Kidney capillary endothelial cell (primary cell): ENCODE measurements at regions not wholly inside any gene's neighbourhood (a gene's known extent, or its start where the extent isn't known, plus 50 kb on each side); places are given as distances from the start of the nearest gene placed in this dataset.
"Not testable (repeated sequence)": the region's sequence is repeated elsewhere in the genome, so short reads cannot be mapped to it uniquely, and the experiment has no call there.

ENCODE experiments used
- DNase-seq: peaks from one replicate; pipeline ENCODE4 v3.0.0-alpha.2; 2018; ENCODE audit warnings: low spot score

GRCh38 chr1:143839182-143839581, 132.6 kb downstream of the FAM72C start:
- not testable (repeated sequence) for DNase-seq

DNA sequence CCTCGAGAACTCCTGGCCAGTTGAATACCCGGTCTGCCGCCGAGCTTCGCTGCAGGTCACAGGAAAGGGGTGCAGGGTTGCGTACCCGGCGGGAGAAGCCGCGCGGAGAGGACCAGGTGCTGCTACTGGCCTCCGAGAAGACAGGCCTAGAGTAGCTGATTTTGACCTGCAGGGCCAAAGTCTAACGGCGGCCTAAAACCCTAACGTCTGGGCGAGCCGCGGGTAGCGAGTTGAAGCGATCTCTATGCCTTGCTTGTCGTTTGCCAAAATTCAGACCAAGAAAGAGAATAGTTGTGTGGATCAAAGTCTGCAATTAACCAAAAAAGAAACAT, 133.2 kb downstream of the FAM72C start:
- not testable (repeated sequence) for DNase-seq

DNA sequence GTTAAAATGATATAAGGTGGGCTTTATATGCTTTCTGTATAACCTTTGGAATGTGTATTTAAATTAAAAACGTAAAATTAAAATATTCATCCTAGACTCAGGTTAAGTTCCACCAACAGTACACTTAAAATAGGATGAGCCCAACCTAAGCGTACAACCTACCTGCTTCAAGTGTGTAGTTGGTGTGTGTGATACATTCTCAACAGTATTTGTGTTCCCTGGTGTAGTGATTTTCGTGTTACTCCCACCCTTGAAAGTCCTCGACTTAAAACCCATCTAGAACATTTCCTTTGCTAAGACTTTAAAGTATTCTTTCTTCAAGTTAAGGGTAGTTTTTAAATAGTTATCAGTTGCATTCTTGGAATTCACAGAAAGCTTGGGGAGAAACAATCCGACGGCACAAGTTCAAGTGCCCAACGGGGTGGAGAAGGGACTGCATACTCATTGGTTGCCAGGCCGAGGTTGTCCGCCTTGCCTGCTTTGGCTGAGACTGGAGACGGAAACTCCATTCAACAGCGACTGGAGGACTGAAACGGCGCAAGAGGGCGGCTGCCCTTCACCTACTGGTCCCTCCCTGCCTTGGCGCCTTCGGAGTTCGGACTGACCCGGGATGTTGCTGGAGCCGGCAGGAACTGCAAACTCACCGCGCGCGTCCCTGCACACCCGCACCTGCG, 133.7 kb downstream of the FAM72C start:
- DNase-seq, result not testable (repeated sequence)

GRCh38 chr1:143833376-143833775, 138.4 kb downstream of the FAM72C start:
- not testable (repeated sequence) for DNase-seq

DNA sequence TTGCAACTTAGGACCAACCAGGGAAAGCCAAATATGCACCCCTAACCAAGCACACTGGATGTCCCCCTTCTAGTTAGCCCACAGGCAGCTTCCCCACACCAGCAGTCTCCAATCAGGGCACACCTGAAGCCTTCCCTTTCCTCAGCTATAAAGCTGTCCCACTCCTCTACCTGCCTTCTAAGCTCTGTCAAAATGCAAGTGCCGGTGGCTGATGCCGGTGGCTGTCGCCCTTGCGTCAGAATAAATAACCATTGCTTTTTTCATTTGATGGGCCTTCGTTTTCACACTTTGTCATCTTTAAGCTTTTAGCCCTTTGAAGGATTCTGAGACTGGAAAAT, 139.4 kb downstream of the FAM72C start:
- DNase-seq, result not testable (repeated sequence)

DNA sequence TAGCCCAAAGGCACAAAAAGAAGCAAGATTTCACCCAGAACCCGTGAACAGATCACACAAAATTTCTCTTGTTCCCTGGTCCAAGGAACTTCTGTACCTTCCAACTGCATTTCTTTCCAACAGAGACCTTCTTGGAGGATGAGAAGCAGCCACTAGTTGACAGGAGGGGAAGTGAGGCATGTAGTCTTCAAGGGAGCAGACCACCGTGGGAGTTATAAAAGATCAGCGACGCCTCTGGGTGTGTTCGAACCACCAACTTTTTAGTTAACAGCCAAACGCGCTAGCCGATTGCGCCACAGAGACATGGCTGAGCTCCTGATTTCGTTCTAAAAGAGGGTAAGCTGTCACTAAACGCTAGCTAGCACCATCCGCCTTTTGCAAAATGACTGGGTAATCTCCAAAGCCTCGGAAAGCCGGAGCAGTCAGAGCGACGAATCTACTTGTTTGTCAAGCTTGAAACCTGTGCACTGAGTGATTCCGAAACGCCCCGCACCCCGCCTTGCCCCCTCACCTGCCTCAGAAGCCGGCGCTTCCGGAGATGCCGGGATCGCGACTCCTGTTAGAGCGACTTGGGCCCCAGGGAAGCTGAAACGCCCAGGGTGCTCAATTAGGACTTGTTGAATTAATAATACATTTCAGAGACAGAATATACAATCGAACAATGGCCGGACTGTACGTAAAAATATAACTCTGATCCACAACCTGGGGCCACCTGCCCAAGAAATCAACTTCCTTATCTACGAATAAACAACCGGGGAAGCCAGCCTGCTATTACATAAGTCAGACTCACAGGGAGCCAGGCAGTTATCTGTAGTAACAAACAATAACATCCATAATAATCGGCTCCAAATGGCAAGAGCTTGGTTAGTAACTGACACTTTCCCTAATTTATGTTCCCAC, 140.1 kb downstream of the FAM72C start:
- not testable (repeated sequence) for DNase-seq

DNA sequence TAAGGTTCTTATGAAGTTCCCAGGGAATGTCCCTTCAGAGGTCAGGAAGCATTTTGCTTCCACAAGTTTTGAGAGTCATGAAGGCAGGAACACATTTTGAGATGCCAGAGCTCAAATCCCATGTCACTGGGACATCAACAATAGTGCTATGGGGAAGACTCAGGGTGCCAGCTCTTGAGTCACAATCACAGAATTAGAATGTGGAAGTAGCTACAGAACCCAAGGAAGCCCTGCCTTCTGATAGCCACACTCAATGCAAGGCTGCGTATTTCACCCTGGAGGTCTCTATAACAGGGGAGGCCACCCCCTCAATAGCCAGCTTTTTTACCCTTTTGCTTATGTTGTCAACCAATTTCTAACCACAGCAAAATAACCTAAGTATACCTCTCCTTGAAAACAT, 145.6 kb downstream of the FAM72C start:
- DNase-seq, result not testable (repeated sequence)

GRCh38 chr1:143824266-143824665, 147.5 kb downstream of the FAM72C start:
- DNase-seq, result not testable (repeated sequence)

- DNase-seq, result not testable (repeated sequence)
Observed at GRCh38 chr1:143820058-143820457, 151.7 kb downstream of the FAM72C start.

DNA sequence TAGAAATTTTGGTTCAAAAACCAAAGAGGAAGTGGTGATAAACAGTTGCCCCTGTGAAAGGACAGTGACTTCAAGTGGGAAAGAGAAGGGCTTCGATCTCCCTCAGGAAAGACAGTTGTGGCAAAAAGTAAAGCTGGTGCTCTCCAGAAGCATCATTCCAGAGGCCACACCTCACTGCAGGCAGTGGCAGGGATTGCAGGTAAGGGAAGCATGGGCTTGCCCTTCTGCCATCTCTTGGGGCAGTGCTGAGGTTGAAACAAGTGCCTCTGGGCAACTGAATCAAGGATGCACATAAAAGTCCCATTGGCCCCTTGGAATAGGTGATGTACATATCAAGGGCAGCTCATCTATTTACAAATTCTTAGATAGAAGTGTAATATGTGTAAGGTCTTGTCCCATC, 155.4 kb downstream of the FAM72C start:
- DNase-seq, result not testable (repeated sequence)

- not testable (repeated sequence) for DNase-seq
Observed at GRCh38 chr1:143805374-143805773, 166.4 kb downstream of the FAM72C start.

DNA sequence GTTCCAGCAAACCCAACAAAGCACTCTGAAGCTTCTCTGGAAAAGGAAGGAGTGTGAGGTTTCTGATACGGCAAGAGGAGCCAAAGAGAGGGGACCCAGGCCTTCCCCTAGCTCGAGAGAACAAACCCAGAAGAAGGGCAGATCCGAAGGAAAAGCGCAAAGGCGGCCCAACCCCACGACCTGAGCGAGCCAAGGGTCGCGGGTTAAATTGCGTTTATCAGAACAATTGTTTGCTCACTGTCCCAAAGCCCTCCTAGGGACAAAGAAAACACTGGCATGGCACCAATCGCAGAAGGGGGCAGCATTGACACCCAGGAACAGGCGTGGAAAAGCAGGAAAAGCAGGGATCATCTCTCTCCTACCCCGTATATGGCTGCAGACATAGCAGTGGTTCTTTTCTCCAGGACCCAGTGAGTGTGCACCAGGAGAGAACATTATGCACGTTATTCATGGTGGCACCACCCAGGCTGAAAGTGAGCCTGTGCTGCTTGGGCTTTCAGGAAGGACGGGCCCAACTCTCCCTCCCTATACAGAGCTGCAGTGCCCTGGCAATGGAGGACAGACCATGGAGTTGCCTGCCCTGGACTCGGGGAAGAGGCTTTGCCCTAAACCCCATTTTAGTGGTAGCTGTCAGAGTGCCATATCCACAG, 167.0 kb downstream of the FAM72C start:
- not testable (repeated sequence) for DNase-seq

DNA sequence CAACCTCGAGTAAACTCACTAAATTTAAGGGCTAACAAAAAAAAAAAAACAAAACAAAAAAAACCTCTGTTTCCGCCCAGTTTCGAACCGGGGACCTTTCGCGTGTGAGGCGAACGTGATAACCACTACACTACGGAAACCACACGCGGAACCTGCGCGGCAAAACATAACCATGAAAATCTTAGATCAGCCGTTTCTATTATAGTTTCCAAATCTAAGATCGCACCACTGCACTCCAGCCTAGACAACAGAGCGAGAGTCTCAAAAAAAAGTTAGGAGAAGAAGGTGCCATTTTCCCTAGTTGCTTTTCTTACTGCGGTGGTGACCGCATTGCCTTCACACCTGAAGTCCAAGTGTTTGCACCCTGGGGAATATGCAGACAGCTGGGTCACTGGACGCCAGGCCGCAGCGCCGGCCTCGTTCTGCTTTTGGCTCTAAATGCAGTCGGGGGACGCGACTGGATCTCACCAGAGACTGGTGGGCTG, 167.8 kb downstream of the FAM72C start:
- DNase-seq, result not testable (repeated sequence)

GRCh38 chr1:143803095-143803494, 168.7 kb downstream of the FAM72C start:
- DNase-seq, result not testable (repeated sequence)

DNA sequence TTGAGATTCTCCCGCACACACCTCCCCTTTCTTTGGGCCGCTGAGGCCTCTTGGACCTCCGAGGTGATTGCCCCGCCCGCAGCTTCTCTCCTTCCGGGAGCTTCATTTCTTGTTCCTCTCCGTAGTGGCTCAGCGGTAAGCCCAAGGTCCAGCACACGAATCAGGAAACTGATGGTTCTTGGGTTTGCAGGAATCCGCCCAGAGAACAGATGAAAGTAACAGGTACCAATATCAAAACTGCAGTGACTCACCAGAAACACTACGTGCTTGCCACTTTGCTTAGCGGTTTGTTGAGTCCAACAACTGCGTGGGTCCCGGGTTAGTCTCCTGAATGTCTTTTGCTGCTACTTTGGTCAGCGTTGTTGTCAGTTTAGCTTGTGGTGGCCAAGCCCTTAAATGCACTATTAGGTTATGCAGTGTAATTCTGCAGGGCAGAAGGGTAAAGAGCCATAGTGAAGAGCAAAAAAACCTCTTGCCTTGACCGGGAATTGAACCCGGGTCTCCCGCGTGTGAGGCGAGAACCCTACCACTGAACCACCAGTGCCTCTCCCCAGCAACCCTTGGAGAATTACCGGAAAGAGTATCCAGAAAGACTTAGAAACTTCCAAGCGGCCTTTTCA, 172.1 kb downstream of the FAM72C start:
- not testable (repeated sequence) for DNase-seq

GRCh38 chr1:143796369-143796768, 175.4 kb downstream of the FAM72C start:
- DNase-seq, result not testable (repeated sequence)

DNA sequence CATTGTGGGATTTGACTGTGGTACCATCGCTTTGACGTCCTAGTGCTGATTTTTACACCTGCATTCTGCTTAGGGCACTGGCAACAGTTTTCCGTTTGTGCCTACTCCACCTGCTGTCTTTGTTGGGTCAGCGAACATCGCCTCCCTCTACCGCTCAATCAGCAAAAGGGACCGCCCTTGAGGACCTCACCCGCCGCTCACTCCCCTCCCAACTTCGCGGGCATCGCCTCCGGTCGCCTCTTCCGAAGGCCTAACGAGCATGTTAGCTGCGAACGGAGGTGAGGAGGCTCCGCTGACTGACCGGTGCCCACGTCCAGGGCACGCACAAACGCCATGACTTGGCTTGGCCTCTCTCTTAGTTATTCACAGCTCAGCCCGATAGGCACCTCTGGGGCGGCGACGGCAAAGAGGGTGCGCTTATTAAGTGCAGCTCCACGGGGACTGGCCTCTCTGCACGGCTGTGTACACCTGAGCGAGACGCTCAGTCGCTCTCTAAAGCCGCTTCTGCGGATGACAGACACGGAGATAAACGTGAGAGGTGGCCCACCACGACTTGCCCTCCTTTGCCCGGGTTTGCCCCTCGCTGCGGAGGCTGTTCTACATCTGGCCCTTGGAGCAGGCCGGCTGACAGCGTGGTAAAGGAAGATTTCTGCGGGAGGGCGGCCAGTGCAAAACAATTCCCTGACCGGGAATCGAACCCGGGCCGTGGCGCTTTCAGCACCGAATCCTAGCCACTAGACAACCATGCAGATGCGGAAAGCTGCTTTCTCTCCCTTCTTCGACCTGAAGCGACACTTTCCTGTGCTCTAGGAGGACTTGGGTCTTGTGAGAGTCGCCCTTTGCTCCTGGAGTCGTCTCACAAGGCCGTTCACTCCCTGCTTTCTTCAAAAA, 179.5 kb downstream of the FAM72C start:
- not testable (repeated sequence) for DNase-seq

DNA sequence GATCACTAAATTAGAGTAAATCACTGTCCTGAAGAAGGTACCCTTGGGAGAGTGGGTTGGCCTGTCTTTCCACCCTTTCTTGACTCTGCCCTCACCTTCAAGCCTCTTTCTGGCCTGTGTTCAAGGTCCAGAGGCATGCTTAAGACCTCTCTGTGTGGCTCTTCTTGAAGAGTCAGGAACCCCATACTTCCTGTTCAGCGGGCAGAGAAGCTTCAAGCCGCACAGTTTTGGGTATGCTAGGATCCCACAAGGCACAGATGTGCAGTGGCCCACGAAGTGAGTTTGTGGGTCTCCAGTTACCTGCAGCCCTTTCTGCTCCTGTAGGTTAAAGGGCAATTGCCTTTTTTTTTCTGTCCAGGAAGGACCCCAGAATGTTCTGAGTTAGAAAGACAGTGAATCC, 185.4 kb downstream of the FAM72C start:
- not testable (repeated sequence) for DNase-seq

- DNase-seq, result not testable (repeated sequence)
Observed at GRCh38 chr1:143785883-143786282, 185.9 kb downstream of the FAM72C start.

DNA sequence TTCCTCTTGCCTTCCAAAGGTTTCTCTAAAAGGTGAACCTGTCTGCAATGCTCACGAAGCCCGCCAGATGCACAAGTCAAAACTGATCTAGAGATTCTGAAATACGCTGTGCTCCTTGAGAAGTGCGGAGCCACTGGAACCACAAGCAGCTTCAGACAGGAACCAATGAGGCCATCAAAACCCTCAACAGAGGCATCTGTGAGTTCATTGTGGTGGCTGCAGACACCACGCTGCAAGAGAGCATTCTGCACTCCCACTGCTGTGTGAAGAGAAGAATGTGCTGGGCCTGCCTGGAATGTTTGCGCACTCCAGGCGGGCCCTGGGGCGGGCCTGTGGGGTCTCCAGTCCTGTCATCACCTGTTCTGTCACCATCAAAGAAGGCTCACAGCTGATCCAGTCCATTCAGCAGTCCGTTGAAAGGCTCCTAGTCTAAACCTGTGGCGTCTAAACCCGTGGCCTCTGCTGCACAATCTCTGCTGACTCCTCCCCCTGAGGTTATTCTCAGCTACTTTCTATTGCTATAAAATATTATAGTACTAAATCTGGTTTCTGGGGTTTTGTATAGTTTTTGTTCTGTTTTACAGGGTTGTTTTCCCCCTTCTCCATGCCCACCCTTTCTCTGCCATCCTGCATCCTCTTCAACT, 187.4 kb downstream of the FAM72C start:
- not testable (repeated sequence) for DNase-seq

DNA sequence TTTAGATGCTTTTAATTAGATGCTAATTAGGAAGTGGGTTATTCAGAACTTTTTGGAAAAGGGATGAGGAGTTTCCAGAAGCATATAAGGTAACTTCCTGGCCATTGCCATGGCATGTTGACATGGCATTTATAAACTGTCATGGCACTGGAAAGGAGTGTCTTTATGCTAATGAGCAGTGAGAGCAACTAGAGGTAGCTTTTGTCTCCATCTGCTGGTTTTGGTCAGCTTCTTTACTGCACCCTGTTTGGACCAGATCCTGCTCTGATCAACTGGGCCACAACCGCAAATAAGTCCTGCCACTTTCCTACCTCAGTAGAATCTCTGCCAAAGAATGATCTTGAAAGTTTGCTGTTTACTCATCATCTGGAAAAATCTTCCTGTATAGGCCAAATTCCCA, 193.6 kb downstream of the FAM72C start:
- not testable (repeated sequence) for DNase-seq
